ENCODE measurements at regions not wholly inside any gene's neighbourhood (a gene's known extent, or its start where the extent isn't known, plus 50 kb on each side); places are given as distances from the start of the nearest gene placed in this dataset.
"Not testable (repeated sequence)": the region's sequence is repeated elsewhere in the genome, so short reads cannot be mapped to it uniquely, and the experiment has no call there.

DNA sequence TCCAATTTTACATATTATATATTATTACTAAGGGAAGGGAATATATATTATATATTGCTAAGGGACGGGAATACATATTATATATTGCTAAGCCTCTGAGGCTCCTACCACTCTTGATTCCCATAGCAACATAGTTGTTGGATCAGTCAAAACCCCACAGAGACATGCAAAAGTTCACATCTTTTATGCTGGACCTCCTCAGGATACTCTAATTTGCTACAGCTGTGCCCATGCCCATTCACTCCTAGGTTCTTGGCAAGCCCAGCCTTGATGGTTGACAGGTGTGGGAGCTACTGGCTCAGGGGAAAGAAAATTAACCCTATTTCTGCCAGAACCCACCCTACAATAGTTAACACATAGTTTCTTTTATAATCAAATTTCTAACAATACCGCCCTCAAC is 84.6 kb upstream of the POMZP3 start:
- H4K20me1 ChIP-seq (ENCODE audit: insufficient read depth); H3K9me3 ChIP-seq (ENCODE audit: control insufficient read depth in 1 of 2, insufficient read depth in 1 of 2, low read depth in 1 of 2, low read length in 2 of 2); H3K4me3 ChIP-seq (replicated peaks in 1 of 2; ENCODE audit: low read depth in 1 of 2, low read length in 2 of 2); CTCF ChIA-PET; H3K27ac ChIP-seq (ENCODE audit: low read depth, low read length); DNase-seq (ENCODE audit: low read depth, low spot score); H3K9ac ChIP-seq (ENCODE audit: low read length); BruUV-seq (replicated peaks); H3K4me1 ChIP-seq (ENCODE audit: control insufficient read depth in 1 of 2, insufficient read depth in 2 of 2, low read length in 2 of 2); intact Hi-C loops (cut with micrococcal nuclease); POLR2A ChIA-PET; ATAC-seq; H3K27me3 ChIP-seq (ENCODE audit: insufficient read depth, low read length); H3K79me2 ChIP-seq (ENCODE audit: insufficient read depth, low read length); RAD21 ChIA-PET (ENCODE audit: low non-redundant PET in 1 of 2, low total read pairs in 2 of 2, uncharacterized antibody in 2 of 2, unreplicated experiment in 2 of 2); H2AFZ ChIP-seq (ENCODE audit: low read depth, low read length, poor library complexity, severe bottlenecking); H3K9me2 ChIP-seq (ENCODE audit: insufficient read depth); H3K4me2 ChIP-seq (ENCODE audit: low read length); H3K36me3 ChIP-seq (ENCODE audit: control insufficient read depth in 1 of 2, insufficient read depth in 2 of 2, low read length in 2 of 2): not testable (repeated sequence)

DNA sequence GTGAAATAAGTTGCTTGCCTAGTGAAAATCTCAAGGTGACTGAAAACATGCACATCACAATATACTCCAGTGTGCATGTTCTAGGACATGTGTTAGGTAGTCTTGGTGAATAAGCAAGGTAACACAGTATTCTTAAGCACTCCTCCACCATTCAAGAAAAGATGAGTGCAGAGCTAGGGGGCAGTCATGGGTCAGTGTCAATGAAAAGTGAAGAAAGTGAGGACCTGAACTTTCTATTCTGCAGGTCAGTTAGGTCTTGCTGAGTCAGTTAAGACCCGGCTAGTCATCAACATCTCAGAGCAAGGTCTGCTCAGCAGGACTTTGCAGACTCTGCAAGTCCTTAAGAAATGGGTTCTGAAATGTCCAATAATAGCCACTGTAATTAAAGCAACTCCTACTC is 82.6 kb upstream of the POMZP3 start:
- H3K9me3 ChIP-seq (ENCODE audit: control insufficient read depth in 1 of 2, insufficient read depth in 1 of 2, low read depth in 1 of 2, low read length in 2 of 2); H3K9me2 ChIP-seq (ENCODE audit: insufficient read depth); DNase-seq (ENCODE audit: low read depth, low spot score); H3K4me3 ChIP-seq (replicated peaks in 1 of 2; ENCODE audit: low read depth in 1 of 2, low read length in 2 of 2); H3K27me3 ChIP-seq (ENCODE audit: insufficient read depth, low read length); intact Hi-C loops (cut with micrococcal nuclease); H3K27ac ChIP-seq (ENCODE audit: low read depth, low read length); H4K20me1 ChIP-seq (ENCODE audit: insufficient read depth); H3K4me1 ChIP-seq (ENCODE audit: control insufficient read depth in 1 of 2, insufficient read depth in 2 of 2, low read length in 2 of 2); RAD21 ChIA-PET (ENCODE audit: low non-redundant PET in 1 of 2, low total read pairs in 2 of 2, uncharacterized antibody in 2 of 2, unreplicated experiment in 2 of 2); BruUV-seq (replicated peaks); H3K36me3 ChIP-seq (ENCODE audit: control insufficient read depth in 1 of 2, insufficient read depth in 2 of 2, low read length in 2 of 2); POLR2A ChIA-PET; H3K79me2 ChIP-seq (ENCODE audit: insufficient read depth, low read length); H3K9ac ChIP-seq (ENCODE audit: low read length); CTCF ChIA-PET; H3K4me2 ChIP-seq (ENCODE audit: low read length); H2AFZ ChIP-seq (ENCODE audit: low read depth, low read length, poor library complexity, severe bottlenecking): not testable (repeated sequence)
- TF ChIP-seq, protein P1, sequence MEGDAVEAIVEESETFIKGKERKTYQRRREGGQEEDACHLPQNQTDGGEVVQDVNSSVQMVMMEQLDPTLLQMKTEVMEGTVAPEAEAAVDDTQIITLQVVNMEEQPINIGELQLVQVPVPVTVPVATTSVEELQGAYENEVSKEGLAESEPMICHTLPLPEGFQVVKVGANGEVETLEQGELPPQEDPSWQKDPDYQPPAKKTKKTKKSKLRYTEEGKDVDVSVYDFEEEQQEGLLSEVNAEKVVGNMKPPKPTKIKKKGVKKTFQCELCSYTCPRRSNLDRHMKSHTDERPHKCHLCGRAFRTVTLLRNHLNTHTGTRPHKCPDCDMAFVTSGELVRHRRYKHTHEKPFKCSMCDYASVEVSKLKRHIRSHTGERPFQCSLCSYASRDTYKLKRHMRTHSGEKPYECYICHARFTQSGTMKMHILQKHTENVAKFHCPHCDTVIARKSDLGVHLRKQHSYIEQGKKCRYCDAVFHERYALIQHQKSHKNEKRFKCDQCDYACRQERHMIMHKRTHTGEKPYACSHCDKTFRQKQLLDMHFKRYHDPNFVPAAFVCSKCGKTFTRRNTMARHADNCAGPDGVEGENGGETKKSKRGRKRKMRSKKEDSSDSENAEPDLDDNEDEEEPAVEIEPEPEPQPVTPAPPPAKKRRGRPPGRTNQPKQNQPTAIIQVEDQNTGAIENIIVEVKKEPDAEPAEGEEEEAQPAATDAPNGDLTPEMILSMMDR (IDR thresholded peaks at IDR 0.05 in 2 of 3, conservative IDR thresholded peaks at IDR 0.05 in 1 of 3; ENCODE audit: borderline replicate concordance in 1 of 3, insufficient read depth in 1 of 3, low read depth in 2 of 3, low read length in 2 of 3), result 0 out of 6 replicates have a peak, but pooled peaks of 1 of the 3 experiments have one; percentile 22
- peak; percentile 33; the same call in 1 of the 2 replicates for TF ChIP-seq RAD21 (IDR thresholded peaks at IDR 0.05; ENCODE audit: low read depth)
- peak; percentile 71 for ATAC-seq

DNA sequence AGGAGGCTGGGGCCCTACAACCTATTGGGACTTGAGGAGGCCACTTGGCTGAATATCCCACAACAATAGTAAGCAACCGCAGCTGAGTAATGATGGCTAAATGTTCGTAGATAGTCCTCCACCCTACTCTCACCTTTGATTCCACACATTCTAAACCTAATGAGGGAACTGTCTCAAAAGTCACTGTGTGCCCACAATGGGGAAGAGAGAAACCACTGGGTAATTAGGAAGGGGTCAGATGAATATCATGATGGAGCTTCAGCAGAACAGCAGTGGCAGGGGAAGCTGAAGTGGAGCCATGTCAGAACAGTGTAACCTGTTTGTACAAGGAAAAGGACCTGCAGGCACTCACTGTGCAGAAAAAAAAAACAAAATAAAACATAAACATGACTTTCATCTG is 81.4 kb upstream of the POMZP3 start:
- ATAC-seq; H2AFZ ChIP-seq (ENCODE audit: low read depth, low read length, poor library complexity, severe bottlenecking); H3K4me3 ChIP-seq (replicated peaks in 1 of 2; ENCODE audit: low read depth in 1 of 2, low read length in 2 of 2); H3K27ac ChIP-seq (ENCODE audit: low read depth, low read length); CTCF ChIA-PET; H3K4me2 ChIP-seq (ENCODE audit: low read length); H3K27me3 ChIP-seq (ENCODE audit: insufficient read depth, low read length); intact Hi-C loops (cut with micrococcal nuclease); DNase-seq (ENCODE audit: low read depth, low spot score); H3K9me3 ChIP-seq (ENCODE audit: control insufficient read depth in 1 of 2, insufficient read depth in 1 of 2, low read depth in 1 of 2, low read length in 2 of 2); H3K9me2 ChIP-seq (ENCODE audit: insufficient read depth); POLR2A ChIA-PET; H4K20me1 ChIP-seq (ENCODE audit: insufficient read depth); BruUV-seq (replicated peaks); RAD21 ChIA-PET (ENCODE audit: low non-redundant PET in 1 of 2, low total read pairs in 2 of 2, uncharacterized antibody in 2 of 2, unreplicated experiment in 2 of 2); H3K4me1 ChIP-seq (ENCODE audit: control insufficient read depth in 1 of 2, insufficient read depth in 2 of 2, low read length in 2 of 2); H3K9ac ChIP-seq (ENCODE audit: low read length); H3K79me2 ChIP-seq (ENCODE audit: insufficient read depth, low read length); H3K36me3 ChIP-seq (ENCODE audit: control insufficient read depth in 1 of 2, insufficient read depth in 2 of 2, low read length in 2 of 2): not testable (repeated sequence)

GRCh38 chr7:76703815-76704214 is 76.7 kb upstream of the POMZP3 start:
- H3K27ac ChIP-seq (ENCODE audit: low read depth, low read length); H3K9me2 ChIP-seq (ENCODE audit: insufficient read depth); H3K79me2 ChIP-seq (ENCODE audit: insufficient read depth, low read length); H3K36me3 ChIP-seq (ENCODE audit: control insufficient read depth in 1 of 2, insufficient read depth in 2 of 2, low read length in 2 of 2); POLR2A ChIA-PET; H3K4me1 ChIP-seq (ENCODE audit: control insufficient read depth in 1 of 2, insufficient read depth in 2 of 2, low read length in 2 of 2); CTCF ChIA-PET; intact Hi-C loops (cut with micrococcal nuclease); H3K9me3 ChIP-seq (ENCODE audit: control insufficient read depth in 1 of 2, insufficient read depth in 1 of 2, low read depth in 1 of 2, low read length in 2 of 2); DNase-seq (ENCODE audit: low read depth, low spot score); H3K27me3 ChIP-seq (ENCODE audit: insufficient read depth, low read length); BruUV-seq (replicated peaks); ATAC-seq; H4K20me1 ChIP-seq (ENCODE audit: insufficient read depth); H3K4me3 ChIP-seq (replicated peaks in 1 of 2; ENCODE audit: low read depth in 1 of 2, low read length in 2 of 2); H3K4me2 ChIP-seq (ENCODE audit: low read length); RAD21 ChIA-PET (ENCODE audit: low non-redundant PET in 1 of 2, low total read pairs in 2 of 2, uncharacterized antibody in 2 of 2, unreplicated experiment in 2 of 2); H3K9ac ChIP-seq (ENCODE audit: low read length); H2AFZ ChIP-seq (ENCODE audit: low read depth, low read length, poor library complexity, severe bottlenecking): not testable (repeated sequence)

All from HCT116 (cell line).